ENCODE measurements at regions not wholly inside any gene's neighbourhood (a gene's known extent, or its start where the extent isn't known, plus 50 kb on each side); places are given as distances from the start of the nearest gene placed in this dataset.

- H3K4me3 ChIP-seq (ENCODE audit: low read depth, low read length), result no peak overlapping the region
- TF ChIP-seq CTCF (IDR thresholded peaks at IDR 0.05; ENCODE audit: low read depth, low read length), result no peak
- no peak for DNase-seq (ENCODE audit: low read depth, low spot score)
- in situ Hi-C loops (cut with HindIII; ENCODE audit: low sequenced_read_pairs), result no loop called here
Observed at GRCh38 chr5:130286971-130287370, 382.7 kb downstream of the CHSY3 start.

DNA sequence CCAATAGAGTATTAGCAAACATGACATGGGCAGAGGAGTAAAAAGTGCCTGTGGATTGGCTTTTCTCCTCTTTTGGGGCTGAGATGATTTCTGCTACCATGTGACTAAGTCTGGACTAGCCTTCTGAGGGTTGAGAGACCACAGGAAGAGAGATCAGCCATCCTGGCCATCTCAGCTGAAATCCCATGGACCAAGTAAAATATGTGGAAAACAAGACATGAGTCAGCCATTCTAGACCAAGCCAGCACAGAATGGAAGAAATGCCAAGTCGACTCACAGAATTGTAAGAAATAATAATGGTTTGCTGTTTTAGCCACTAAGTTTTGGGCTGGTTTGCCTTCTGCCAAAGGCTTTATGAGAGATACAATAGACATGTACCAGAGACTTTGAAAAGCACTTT is 377.8 kb downstream of the CHSY3 start:
- DNase-seq (ENCODE audit: low read depth, low spot score), result peak; percentile 85
- in situ Hi-C loops (cut with HindIII; ENCODE audit: low sequenced_read_pairs), result no loop called here
- H3K4me3 ChIP-seq (ENCODE audit: low read depth, low read length), result no peak overlapping the region
- no peak for TF ChIP-seq CTCF (IDR thresholded peaks at IDR 0.05; ENCODE audit: low read depth, low read length)

DNA sequence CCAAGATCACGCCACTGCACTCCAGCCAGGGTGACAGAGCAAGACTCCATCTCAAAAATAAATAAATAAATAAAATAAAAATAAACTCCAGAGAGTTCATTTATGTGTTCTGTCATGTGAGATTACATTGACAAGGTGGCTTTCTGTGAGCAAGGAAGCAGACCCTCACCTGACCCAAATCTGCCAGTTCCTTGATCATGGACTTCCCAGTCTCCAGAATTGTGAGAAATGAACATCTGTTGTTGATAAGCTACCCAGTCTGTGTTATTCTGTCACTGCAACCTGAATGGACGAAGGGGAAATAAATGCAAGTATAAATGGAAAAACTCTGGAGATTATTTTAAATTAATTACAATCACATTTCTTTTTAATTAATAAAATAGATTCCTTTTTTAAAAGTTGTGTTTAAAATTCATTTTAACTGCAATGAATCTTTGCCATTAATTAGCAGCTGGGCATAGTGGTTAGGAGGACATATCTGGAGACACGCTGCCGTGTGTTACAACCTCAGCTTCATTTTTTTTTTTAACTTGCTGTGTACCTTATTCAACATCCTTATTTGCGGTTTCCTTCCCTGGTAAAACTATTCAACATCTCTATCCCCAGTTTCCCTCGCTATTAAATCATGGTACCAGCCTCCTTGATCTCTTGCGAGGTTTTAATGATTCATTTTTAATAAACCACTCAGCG is 376.4 kb downstream of the CHSY3 start:
- TF ChIP-seq CTCF (IDR thresholded peaks at IDR 0.05; ENCODE audit: low read depth, low read length), result no peak
- no peak for DNase-seq (ENCODE audit: low read depth, low spot score)
- H3K4me3 ChIP-seq (ENCODE audit: low read depth, low read length), result no peak overlapping the region
- in situ Hi-C loops (cut with HindIII; ENCODE audit: low sequenced_read_pairs), result no loop called here

DNA sequence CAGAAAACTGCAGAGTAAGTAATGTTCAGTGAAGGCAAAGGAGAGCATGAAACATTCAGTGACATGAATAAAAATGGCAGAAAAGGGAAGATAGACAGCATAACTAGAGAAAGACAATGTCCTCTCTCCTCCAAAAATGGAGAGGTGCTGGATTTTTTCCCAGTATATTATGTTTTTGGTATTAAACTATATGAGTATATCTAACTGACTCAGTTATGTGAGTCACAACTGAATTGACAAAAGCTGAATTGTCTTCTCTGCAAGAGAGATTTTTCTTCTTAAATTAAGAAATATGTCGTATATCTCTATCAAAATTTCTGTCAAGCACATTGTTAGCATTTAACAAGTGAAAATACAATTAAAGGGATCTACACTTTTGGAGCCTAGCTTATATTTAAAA is 375.1 kb downstream of the CHSY3 start:
- H3K4me3 ChIP-seq (ENCODE audit: low read depth, low read length), result no peak overlapping the region
- DNase-seq (ENCODE audit: low read depth, low spot score), result peak; percentile 26
- no peak for TF ChIP-seq CTCF (IDR thresholded peaks at IDR 0.05; ENCODE audit: low read depth, low read length)
- in situ Hi-C loops (cut with HindIII; ENCODE audit: low sequenced_read_pairs), result no loop called here

DNA sequence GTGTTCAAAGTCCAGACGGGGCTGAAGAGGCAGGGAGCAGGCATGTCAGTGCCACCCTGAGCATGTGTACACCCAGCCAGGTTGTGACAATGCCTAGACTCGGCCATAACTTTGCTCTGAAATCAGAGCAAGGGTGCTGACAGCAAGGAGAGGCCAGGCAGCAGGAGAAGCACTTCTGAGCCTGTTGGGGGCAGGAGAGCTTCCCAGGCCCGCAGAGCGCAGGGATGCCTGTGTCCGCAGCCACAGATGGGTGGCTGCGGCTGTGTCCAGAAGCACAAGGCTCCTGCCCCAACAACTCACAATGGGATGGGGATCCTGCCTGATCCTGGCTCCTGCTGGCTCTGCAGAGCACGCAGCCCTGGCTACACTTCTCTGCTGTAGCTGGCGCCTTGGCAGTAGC is 373.9 kb downstream of the CHSY3 start:
- DNase-seq (ENCODE audit: low read depth, low spot score), result no peak
- in situ Hi-C loops (cut with HindIII; ENCODE audit: low sequenced_read_pairs), result no loop called here
- TF ChIP-seq CTCF (IDR thresholded peaks at IDR 0.05; ENCODE audit: low read depth, low read length), result no peak
- no peak overlapping the region for H3K4me3 ChIP-seq (ENCODE audit: low read depth, low read length)

DNA sequence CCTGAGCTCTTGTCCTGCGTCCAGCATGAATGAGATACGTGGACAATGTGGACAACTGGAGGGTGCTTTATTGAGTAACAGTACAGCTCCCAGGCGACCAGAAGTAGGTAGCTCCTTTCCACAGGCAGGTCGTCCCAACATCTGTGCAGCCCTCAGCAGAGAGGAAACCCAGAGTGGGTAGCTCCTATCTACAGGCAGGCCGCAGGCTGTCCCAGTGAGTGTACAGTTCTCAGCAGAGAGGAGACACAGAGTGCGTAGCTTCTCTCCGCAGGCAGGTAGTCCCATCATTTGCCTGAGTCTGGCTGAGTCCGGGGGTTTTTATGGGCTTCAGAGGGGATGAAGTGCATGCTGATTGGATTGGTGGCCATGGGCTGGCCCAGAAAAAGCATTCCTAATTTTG is 373.3 kb downstream of the CHSY3 start:
- in situ Hi-C loops (cut with HindIII; ENCODE audit: low sequenced_read_pairs), result no loop called here
- H3K4me3 ChIP-seq (ENCODE audit: low read depth, low read length), result no peak overlapping the region
- DNase-seq (ENCODE audit: low read depth, low spot score), result no peak
- no peak for TF ChIP-seq CTCF (IDR thresholded peaks at IDR 0.05; ENCODE audit: low read depth, low read length)
